Pancreas (tissue), 10 donors: ENCODE measurements at regions not wholly inside any gene's neighbourhood (a gene's known extent, or its start where the extent isn't known, plus 50 kb on each side); places are given as distances from the start of the nearest gene placed in this dataset.

Experiments used
- ATAC-seq, 4 donors: fragments of 200-7000 bp; cut with Tn5 transposase; one replicate each; pipeline versions ENCODE4 v1.8.0 to v1.9.1; 2020; ENCODE audit warnings: mild to moderate bottlenecking in 4 of 4, moderate library complexity in 4 of 4
- DNase-seq, 6 donors: peaks; one replicate each; pipeline ENCODE4 v3.0.0-alpha.2; 2020
- FAIRE-seq: peaks from 2 replicates; lab custom pipeline; 2012; peaks lifted over from hg19 to GRCh38; lab: Jason Lieb, UNC
- H3K27ac ChIP-seq, 4 donors: fragments of 200-600 bp; sonication (generic); 1 replicate in 3 of 4; 2 replicates in 1 of 4; pipeline versions ENCODE4 v1.5.0 to v1.8.0; 2020
- H3K27me3 ChIP-seq, 4 donors: fragments of 200-600 bp; one replicate each; pipeline ENCODE4 v1.8.0; 2021
- H3K36me3 ChIP-seq, 3 donors: fragments of 200-600 bp; sonication (generic) in 1 of 3; one replicate each; pipeline versions ENCODE4 v1.5.0 to v1.8.0; 2020 to 2021
- H3K4me1 ChIP-seq, 3 donors: fragments of 200-600 bp; one replicate each; pipeline ENCODE4 v1.8.0; 2021
- H3K4me3 ChIP-seq, 4 donors: fragments of 200-600 bp; sonication (generic) in 2 of 4; one replicate each; pipeline versions ENCODE4 v1.5.0 to v1.8.0; 2020 to 2021
- H3K9me3 ChIP-seq, 4 donors: fragments of 200-600 bp; one replicate each; pipeline ENCODE4 v1.8.0; 2021
- WGBS, 2 donors: extraction: QIAGEN DNeasy Blood & Tissue Kit; methylation state at CpG; one replicate each; pipeline ENCODE4 v1.1.7; 2013; 5-methylcytosine and 5-hydroxymethylcytosine counted together
- intact Hi-C, 3 donors: fragments of 100-400 bp; cut with DNase I; formaldehyde crosslinking; loops; one replicate each; pipeline versions ENCODE4 v1.11.1 to v1.14.2; 2022
- TF ChIP-seq, protein P1 (sequence below), 4 donors: fragments of 200-600 bp; sonication (generic) in 3 of 4; IDR thresholded peaks; one replicate each; pipeline versions ENCODE4 v1.5.0 to v1.8.0; 2021; ENCODE audit warnings: antibody characterized with exemption in 4 of 4
- donor health status: healthy with polysubstance abuse.
- donor health status: DM: no; HTN: no; CAD: no; lungs with moderate emphysema.
- donor health status: DM: no; HTN: no; CAD: no.
- donor health status: control.
- donor health status: control.
- donor health status: Bipolar disorder and iron deficiency.
- donor health status: DM: yes; HTN: yes; CAD: no.
- donor health status: DM: no; HTN: no; CAD: no.
- donor health status: DM: no; HTN: no; CAD: no.
- donor health status: DM: yes; HTN: yes; CAD: no.

DNA sequence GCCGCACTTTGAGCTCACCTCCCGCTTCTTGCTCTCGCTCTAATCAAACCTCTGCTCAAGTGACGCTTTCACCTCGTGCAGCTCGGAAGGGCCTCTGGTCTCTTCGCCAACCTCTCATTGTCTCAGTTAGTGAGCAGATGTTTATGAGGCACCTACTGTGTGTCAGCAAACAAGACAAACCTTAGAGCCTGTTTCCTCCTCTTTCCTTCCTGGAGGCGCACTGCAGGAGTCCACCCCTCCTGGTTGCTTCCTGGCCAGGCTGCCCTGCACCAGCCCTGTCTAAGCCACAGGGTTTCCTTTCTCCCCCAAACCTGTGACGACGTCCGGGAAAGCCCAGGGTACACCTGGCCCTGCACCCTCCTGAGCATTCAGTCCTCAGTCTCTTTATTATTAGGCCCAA lies 84.2 kb downstream of the PHETA1 start:
- intact Hi-C loops, result no loop called here
- no peaks in the 10 kb centered on the region for H3K27me3 ChIP-seq
- ATAC-seq (no peak), FAIRE-seq (no peak), DNase-seq (no peak)
- H3K27ac ChIP-seq, result no peak overlapping the region
- H3K4me3 ChIP-seq, result no peak overlapping the region
- no peaks in the 10 kb centered on the region for H3K4me1 ChIP-seq
- TF ChIP-seq, protein P1, sequence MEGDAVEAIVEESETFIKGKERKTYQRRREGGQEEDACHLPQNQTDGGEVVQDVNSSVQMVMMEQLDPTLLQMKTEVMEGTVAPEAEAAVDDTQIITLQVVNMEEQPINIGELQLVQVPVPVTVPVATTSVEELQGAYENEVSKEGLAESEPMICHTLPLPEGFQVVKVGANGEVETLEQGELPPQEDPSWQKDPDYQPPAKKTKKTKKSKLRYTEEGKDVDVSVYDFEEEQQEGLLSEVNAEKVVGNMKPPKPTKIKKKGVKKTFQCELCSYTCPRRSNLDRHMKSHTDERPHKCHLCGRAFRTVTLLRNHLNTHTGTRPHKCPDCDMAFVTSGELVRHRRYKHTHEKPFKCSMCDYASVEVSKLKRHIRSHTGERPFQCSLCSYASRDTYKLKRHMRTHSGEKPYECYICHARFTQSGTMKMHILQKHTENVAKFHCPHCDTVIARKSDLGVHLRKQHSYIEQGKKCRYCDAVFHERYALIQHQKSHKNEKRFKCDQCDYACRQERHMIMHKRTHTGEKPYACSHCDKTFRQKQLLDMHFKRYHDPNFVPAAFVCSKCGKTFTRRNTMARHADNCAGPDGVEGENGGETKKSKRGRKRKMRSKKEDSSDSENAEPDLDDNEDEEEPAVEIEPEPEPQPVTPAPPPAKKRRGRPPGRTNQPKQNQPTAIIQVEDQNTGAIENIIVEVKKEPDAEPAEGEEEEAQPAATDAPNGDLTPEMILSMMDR (IDR thresholded peaks at IDR 0.05), result no peak
- no peaks in the 10 kb centered on the region for H3K9me3 ChIP-seq
- no peaks in the 10 kb centered on the region for H3K36me3 ChIP-seq
- WGBS, 2 donors, result 67 to 72% methylated on average over 11 of the region's 11 CpGs

DNA sequence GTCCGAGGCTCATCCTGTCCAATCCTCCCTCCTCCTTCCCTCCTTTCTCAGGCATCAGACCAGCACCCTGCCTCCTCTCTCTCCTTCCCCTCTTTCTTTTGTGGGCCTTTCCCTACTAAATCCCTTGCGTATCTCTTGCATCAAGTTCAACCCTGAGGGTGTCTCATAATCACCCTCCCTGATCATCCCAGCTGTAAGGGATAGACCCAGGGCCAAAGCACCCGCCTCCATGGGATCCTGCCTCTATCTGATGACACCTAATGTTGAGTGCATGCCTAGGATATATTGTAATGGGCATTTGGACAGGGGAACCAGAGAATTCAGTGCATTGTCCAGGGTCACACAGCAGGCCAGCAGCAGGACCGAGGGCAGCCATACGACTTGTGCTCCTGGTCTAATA lies 84.9 kb downstream of the PHETA1 start:
- ATAC-seq (no peak), DNase-seq (no peak), FAIRE-seq (no peak)
- TF ChIP-seq, protein P1 (IDR thresholded peaks at IDR 0.05), result no peak
- WGBS, 2 donors, result 80 to 84% methylated on average over 5 of the region's 5 CpGs
- no peaks in the 10 kb centered on the region for H3K9me3 ChIP-seq
- H3K27ac ChIP-seq, result no peak overlapping the region
- no peaks in the 10 kb centered on the region for H3K4me1 ChIP-seq
- H3K36me3 ChIP-seq, result no peaks in the 10 kb centered on the region
- H3K27me3 ChIP-seq, result no peaks in the 10 kb centered on the region
- no peak overlapping the region for H3K4me3 ChIP-seq
- intact Hi-C loops, result no loop called here

DNA sequence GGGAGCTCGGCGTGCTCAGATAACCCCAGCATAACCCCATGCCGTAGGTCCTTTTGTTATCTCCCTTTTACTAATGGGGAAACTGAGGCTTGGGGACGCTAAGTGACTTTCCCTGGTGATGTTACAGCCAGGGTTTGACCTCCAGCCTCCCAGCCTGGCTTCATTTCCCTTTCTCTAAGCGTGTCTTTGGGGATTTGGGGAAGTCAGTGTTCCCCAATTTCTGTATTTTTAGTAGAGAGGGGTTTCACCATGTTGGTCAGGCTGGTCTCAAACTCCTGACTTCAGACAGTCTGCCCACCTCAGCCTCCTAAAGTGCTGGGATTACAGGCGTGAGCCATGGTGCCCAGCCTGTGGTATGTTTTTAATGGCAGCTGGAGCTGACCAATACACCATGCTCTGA lies 85.4 kb downstream of the PHETA1 start:
- H3K9me3 ChIP-seq, result no peaks in the 10 kb centered on the region
- no peaks in the 10 kb centered on the region for H3K27me3 ChIP-seq
- no peak overlapping the region for H3K27ac ChIP-seq
- intact Hi-C loops, result no loop called here
- 76 to 78% methylated on average over 6 of the region's 6 CpGs for WGBS, 2 donors
- DNase-seq, result no peak
- no peaks in the 10 kb centered on the region for H3K4me1 ChIP-seq
- no peak for FAIRE-seq
- no peaks in the 10 kb centered on the region for H3K36me3 ChIP-seq
- ATAC-seq, result no peak
- no peak overlapping the region for H3K4me3 ChIP-seq
- TF ChIP-seq, protein P1 (IDR thresholded peaks at IDR 0.05), result no peak

DNA sequence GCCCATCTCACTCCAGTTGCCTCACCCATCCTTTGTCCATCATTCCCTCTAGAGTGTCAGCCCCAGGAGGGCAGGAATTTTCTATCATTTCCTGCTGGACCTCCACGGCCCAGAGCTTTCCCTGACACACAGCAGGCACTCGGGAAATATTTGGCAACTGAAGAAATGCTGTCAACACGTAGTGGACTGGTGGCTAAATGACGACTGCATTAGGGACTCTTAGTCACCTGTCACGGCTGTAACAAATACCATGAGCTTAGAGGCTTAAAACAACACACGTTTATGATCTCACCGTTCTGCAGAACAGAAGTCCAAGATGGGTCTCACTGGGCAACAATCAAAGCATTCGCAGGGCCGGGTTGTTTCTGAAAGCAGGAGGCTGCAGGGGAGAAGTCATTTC lies 91.3 kb downstream of the PHETA1 start:
- intact Hi-C loops, result no loop called here
- no peak overlapping the region for H3K27ac ChIP-seq
- 52 to 62% methylated on average over 9 of the region's 9 CpGs for WGBS, 2 donors
- no peaks in the 10 kb centered on the region for H3K36me3 ChIP-seq
- H3K4me1 ChIP-seq, result no peaks in the 10 kb centered on the region
- no peaks in the 10 kb centered on the region for H3K9me3 ChIP-seq
- ATAC-seq, result no peak
- DNase-seq, result no peak
- FAIRE-seq, result no peak
- H3K27me3 ChIP-seq, result no peaks in the 10 kb centered on the region
- TF ChIP-seq, protein P1 (IDR thresholded peaks at IDR 0.05), result no peak
- no peak overlapping the region for H3K4me3 ChIP-seq

DNA sequence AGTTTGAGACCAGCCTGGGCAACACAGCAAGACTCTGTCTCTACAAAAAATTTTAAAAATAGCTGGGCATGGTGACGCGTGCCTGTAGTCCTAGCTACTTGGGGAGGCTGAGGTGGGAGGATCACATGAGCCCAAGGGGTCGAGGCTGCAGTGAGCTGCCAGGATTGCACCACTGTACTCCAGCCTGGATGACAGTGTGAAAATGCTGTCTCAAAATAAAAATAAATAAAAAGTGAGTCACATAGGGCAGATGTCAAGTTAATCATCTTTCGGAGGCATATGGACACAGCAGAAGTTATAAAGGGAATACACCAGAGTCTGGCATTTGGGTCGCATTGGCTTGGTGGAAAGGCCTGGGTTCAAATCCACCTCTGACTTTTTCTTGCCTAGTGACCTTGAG lies 92.7 kb downstream of the PHETA1 start:
- Histone ChIP-seq H3K9me3 (no peaks in the 10 kb centered on the region), H3K27ac (no peak overlapping the region), H3K27me3 (no peaks in the 10 kb centered on the region), H3K36me3 (no peaks in the 10 kb centered on the region), H3K4me1 (no peaks in the 10 kb centered on the region), H3K4me3 (no peak overlapping the region)
- WGBS, 2 donors, result 74 to 86% methylated on average over 5 of the region's 5 CpGs
- DNase-seq (no peak), ATAC-seq (no peak), FAIRE-seq (no peak)
- intact Hi-C loops, result no loop called here
- TF ChIP-seq, protein P1 (IDR thresholded peaks at IDR 0.05), result no peak
